CD4-positive, CD25-positive, alpha-beta regulatory T cell (primary cell): ENCODE measurements at regions not wholly inside any gene's neighbourhood (a gene's known extent, or its start where the extent isn't known, plus 50 kb on each side); places are given as distances from the start of the nearest gene placed in this dataset.

Source experiments
- ATAC-seq, 2 donors: fragments of 150-1000 bp; cut with Tn5 transposase; one replicate each; pipeline ENCODE4 v1.10.0; 2021; ENCODE audit warnings: low read depth in 2 of 2, moderate number of reproducible peaks in 2 of 2, moderate library complexity in 1 of 2
- DNase-seq, 3 donors: peaks; one replicate each; pipeline versions ENCODE4 v3.0.0 to v3.0.0-alpha.2; 2012 to 2022; ENCODE audit warnings: mixed read lengths in 1 of 3
- H3K27ac ChIP-seq: one replicate; pipeline ENCODE4 v1.7.0; 2013; ENCODE audit warnings: mild to moderate bottlenecking, low read length; ENCODE audit not compliant: insufficient read depth, poor library complexity, severe bottlenecking
- H3K27me3 ChIP-seq: one replicate; pipeline ENCODE4 v1.7.0; 2013; ENCODE audit warnings: low read length; ENCODE audit not compliant: control insufficient read depth, insufficient read depth
- H3K36me3 ChIP-seq: one replicate; pipeline ENCODE4 v1.7.0; 2013; ENCODE audit warnings: mild to moderate bottlenecking, low read length, moderate library complexity; ENCODE audit not compliant: control insufficient read depth, insufficient read depth
- H3K4me1 ChIP-seq: 2 replicates; pipeline ENCODE4 v1.7.0; 2013; ENCODE audit warnings: mild to moderate bottlenecking, low read length; ENCODE audit not compliant: insufficient read depth, control insufficient read depth, poor library complexity, severe bottlenecking
- H3K4me3 ChIP-seq: one replicate; pipeline ENCODE4 v1.7.0; 2013; ENCODE audit warnings: low read depth, mild to moderate bottlenecking, low read length, moderate library complexity
- H3K9me3 ChIP-seq, 2 experiments: 1 replicate in 1 of 2; 2 replicates in 1 of 2; pipeline ENCODE4 v1.7.0; 2013; ENCODE audit warnings: low read length in 2 of 2, mild to moderate bottlenecking in 1 of 2, moderate library complexity in 1 of 2; ENCODE audit not compliant: control insufficient read depth in 2 of 2
- H3K27ac Mint-ChIP-seq, 3 donors: one replicate each; pipeline ENCODE4 v1.8.0; 2020 to 2022; ENCODE audit warnings: mild to moderate bottlenecking in 3 of 3, mixed read lengths in 3 of 3, moderate library complexity in 2 of 3
- H3K27me3 Mint-ChIP-seq: one replicate; pipeline ENCODE4 v1.8.0; 2022; ENCODE audit warnings: mild to moderate bottlenecking, mixed read lengths
- H3K36me3 Mint-ChIP-seq: one replicate; pipeline ENCODE4 v1.8.0; 2020; ENCODE audit warnings: mixed read lengths
- H3K4me1 Mint-ChIP-seq, 4 donors: one replicate each; pipeline ENCODE4 v1.8.0; 2020 to 2022; ENCODE audit warnings: mixed read lengths in 4 of 4, mild to moderate bottlenecking in 1 of 4
- H3K4me3 Mint-ChIP-seq, 4 donors: one replicate each; pipeline ENCODE4 v1.8.0; 2020 to 2022; ENCODE audit warnings: mild to moderate bottlenecking in 4 of 4, mixed read lengths in 4 of 4, moderate library complexity in 3 of 4
- H3K9me3 Mint-ChIP-seq, 7 donors: one replicate each; pipeline ENCODE4 v1.8.0; 2020 to 2022; ENCODE audit warnings: mixed read lengths in 7 of 7, mild to moderate bottlenecking in 3 of 7, moderate library complexity in 2 of 7

- Mint-ChIP-seq H3K9me3 (peaks cover 0 to 9% (median 3%) of the 10 kb centered on the region in 7 donors), H3K27ac (no peak overlapping the region), H3K36me3 (no peaks in the 10 kb centered on the region), H3K4me3 (no peak overlapping the region), H3K4me1 (no peaks in the 10 kb centered on the region), H3K27me3 (no peaks in the 10 kb centered on the region)
- Histone ChIP-seq H3K27me3 (no peaks in the 10 kb centered on the region), H3K4me3 (no peak overlapping the region), H3K9me3 (no peaks in the 10 kb centered on the region), H3K4me1 (no peaks in the 10 kb centered on the region), H3K36me3 (no peaks in the 10 kb centered on the region), H3K27ac (no peak overlapping the region)
- DNase-seq (no peak), ATAC-seq (no peak)
Observed at GRCh38 chr4:66964467-66964866, 580.8 kb downstream of the CENPC start.

GRCh38 chr4:66963084-66963483 is 582.2 kb downstream of the CENPC start:
- peaks cover 0 to 14% (median 3%) of the 10 kb centered on the region in 7 donors for H3K9me3 Mint-ChIP-seq
- H3K27ac Mint-ChIP-seq: no peak overlapping the region
- H3K27me3 ChIP-seq: no peaks in the 10 kb centered on the region
- no peak overlapping the region for H3K27ac ChIP-seq
- no peaks in the 10 kb centered on the region for H3K4me1 Mint-ChIP-seq
- ATAC-seq (no peak), DNase-seq (no peak)
- no peak overlapping the region for H3K4me3 ChIP-seq
- H3K9me3 ChIP-seq: no peaks in the 10 kb centered on the region
- H3K4me1 ChIP-seq: no peaks in the 10 kb centered on the region
- H3K4me3 Mint-ChIP-seq: no peak overlapping the region
- no peaks in the 10 kb centered on the region for H3K36me3 Mint-ChIP-seq
- H3K27me3 Mint-ChIP-seq: no peaks in the 10 kb centered on the region
- H3K36me3 ChIP-seq: no peaks in the 10 kb centered on the region

GRCh38 chr4:66959207-66959606 is 586.1 kb downstream of the CENPC start:
- Histone ChIP-seq H3K27me3 (no peaks in the 10 kb centered on the region), H3K4me3 (no peak overlapping the region), H3K27ac (no peak overlapping the region), H3K4me1 (no peaks in the 10 kb centered on the region), H3K36me3 (no peaks in the 10 kb centered on the region), H3K9me3 (no peaks in the 10 kb centered on the region)
- DNase-seq: no peak
- no peak overlapping the region for H3K27ac Mint-ChIP-seq
- H3K27me3 Mint-ChIP-seq: no peaks in the 10 kb centered on the region
- H3K4me1 Mint-ChIP-seq: no peaks in the 10 kb centered on the region
- no peak overlapping the region for H3K4me3 Mint-ChIP-seq
- no peaks in the 10 kb centered on the region for H3K36me3 Mint-ChIP-seq
- no peak for ATAC-seq
- H3K9me3 Mint-ChIP-seq: peaks cover 0 to 20% (median 5%) of the 10 kb centered on the region in 7 donors

DNA sequence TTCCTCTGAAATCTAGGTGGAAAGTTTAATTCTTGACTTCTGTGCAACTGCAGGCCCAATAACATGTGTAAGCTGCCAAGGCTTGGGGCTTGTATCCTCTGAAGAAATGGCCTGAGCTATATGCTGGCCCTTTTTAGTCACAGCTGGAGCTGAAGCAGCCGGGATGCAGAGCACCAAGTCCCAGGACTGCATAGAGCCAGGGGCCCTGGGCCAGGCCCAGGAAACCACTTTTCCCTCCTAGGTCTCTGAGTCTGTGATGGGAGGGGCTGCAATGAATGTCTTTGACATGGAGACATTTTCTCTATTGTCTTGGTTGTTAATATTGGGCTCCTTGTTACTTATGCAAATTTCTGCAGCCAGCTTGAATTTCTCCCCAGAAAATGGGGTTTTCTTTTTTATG is 588.5 kb downstream of the CENPC start:
- no peaks in the 10 kb centered on the region for H3K36me3 Mint-ChIP-seq
- Histone ChIP-seq H3K27ac (no peak overlapping the region), H3K9me3 (no peaks in the 10 kb centered on the region), H3K27me3 (no peaks in the 10 kb centered on the region), H3K4me1 (no peaks in the 10 kb centered on the region), H3K36me3 (no peaks in the 10 kb centered on the region), H3K4me3 (no peak overlapping the region)
- no peaks in the 10 kb centered on the region for H3K27me3 Mint-ChIP-seq
- H3K4me3 Mint-ChIP-seq: no peak overlapping the region
- DNase-seq (no peak), ATAC-seq (no peak)
- peaks cover 0 to 20% (median 6%) of the 10 kb centered on the region in 7 donors for H3K9me3 Mint-ChIP-seq
- H3K4me1 Mint-ChIP-seq: no peaks in the 10 kb centered on the region
- H3K27ac Mint-ChIP-seq: no peak overlapping the region

DNA sequence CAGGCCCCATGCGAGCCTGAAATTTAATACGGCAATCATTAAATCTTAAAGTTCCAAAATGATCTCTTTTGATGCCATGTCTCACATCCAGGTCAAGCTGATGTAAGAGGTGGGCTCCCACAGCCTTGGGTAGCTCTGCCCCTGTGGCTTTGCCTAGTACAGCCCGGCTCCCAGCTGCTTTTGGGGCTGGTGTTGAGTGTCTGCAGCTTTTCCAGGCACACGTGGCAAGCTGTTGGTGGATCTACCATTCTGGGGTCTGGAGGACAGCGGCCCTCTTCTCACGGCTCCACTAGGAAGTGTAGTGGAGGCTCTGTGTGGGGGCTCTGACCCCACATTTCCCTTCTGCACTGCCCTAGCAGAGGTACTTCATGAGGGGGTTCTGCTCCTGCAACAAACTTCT is 588.9 kb downstream of the CENPC start:
- Mint-ChIP-seq H3K36me3 (no peaks in the 10 kb centered on the region), H3K27ac (no peak overlapping the region), H3K9me3 (peaks cover 0 to 20% (median 8%) of the 10 kb centered on the region in 7 donors), H3K4me3 (no peak overlapping the region), H3K4me1 (no peaks in the 10 kb centered on the region), H3K27me3 (no peaks in the 10 kb centered on the region)
- Histone ChIP-seq H3K9me3 (no peaks in the 10 kb centered on the region), H3K27ac (no peak overlapping the region), H3K27me3 (no peaks in the 10 kb centered on the region), H3K36me3 (no peaks in the 10 kb centered on the region), H3K4me1 (no peaks in the 10 kb centered on the region), H3K4me3 (no peak overlapping the region)
- ATAC-seq (no peak), DNase-seq (no peak)

DNA sequence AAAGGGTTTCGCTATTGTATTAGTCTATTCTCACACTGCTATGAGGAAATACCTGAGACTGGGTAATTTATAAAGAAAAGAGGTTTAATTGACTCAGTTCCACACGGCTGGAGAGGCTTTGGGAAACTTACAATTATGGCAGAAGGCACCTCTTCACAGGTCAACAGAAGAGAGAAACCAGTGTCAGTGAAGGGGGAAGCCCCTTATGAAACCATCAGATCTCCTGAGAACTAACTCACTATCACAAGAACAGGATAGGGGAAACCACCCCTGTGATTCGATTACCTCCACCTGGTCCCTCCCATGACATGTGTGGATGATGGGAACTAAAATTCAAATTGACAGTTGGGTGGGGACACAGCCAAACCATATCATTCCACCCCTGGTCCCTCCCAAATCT is 589.5 kb downstream of the CENPC start:
- Histone ChIP-seq H3K9me3 (no peaks in the 10 kb centered on the region), H3K4me3 (no peak overlapping the region), H3K36me3 (no peaks in the 10 kb centered on the region), H3K4me1 (no peaks in the 10 kb centered on the region), H3K27ac (no peak overlapping the region), H3K27me3 (no peaks in the 10 kb centered on the region)
- Mint-ChIP-seq H3K36me3 (no peaks in the 10 kb centered on the region), H3K9me3 (peaks cover 0 to 15% (median 4%) of the 10 kb centered on the region in 7 donors), H3K27me3 (no peaks in the 10 kb centered on the region), H3K27ac (no peak overlapping the region), H3K4me1 (no peaks in the 10 kb centered on the region), H3K4me3 (no peak overlapping the region)
- no peak for ATAC-seq
- DNase-seq: no peak

DNA sequence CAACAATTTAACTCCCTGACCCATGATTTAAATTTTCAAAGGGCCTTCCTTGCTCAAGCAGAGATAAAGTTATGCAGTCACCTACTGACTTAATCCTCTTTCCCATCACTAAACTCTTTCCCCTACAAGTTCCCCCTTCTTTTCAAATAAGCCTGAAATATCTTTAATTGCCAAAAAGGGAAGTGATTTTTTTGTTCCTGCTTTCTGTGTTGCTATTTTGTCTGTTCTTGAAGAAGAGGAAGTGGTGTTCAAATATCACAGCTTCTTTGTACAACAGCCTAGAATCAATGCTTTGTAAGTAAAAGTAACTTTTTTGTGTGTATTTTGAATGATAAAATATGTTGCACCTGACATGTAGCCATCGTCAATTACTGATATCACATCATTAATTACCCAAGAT is 595.9 kb downstream of the CENPC start:
- H3K4me1 ChIP-seq: no peaks in the 10 kb centered on the region
- no peaks in the 10 kb centered on the region for H3K36me3 Mint-ChIP-seq
- no peak overlapping the region for H3K27ac ChIP-seq
- H3K4me3 Mint-ChIP-seq: no peak overlapping the region
- H3K27me3 Mint-ChIP-seq: no peaks in the 10 kb centered on the region
- no peaks in the 10 kb centered on the region for H3K9me3 ChIP-seq
- no peaks in the 10 kb centered on the region for H3K4me1 Mint-ChIP-seq
- peaks cover 0 to 11% (median 4%) of the 10 kb centered on the region in 7 donors for H3K9me3 Mint-ChIP-seq
- no peaks in the 10 kb centered on the region for H3K27me3 ChIP-seq
- H3K4me3 ChIP-seq: no peak overlapping the region
- no peak for ATAC-seq
- no peak for DNase-seq
- no peaks in the 10 kb centered on the region for H3K36me3 ChIP-seq
- no peak overlapping the region for H3K27ac Mint-ChIP-seq

DNA sequence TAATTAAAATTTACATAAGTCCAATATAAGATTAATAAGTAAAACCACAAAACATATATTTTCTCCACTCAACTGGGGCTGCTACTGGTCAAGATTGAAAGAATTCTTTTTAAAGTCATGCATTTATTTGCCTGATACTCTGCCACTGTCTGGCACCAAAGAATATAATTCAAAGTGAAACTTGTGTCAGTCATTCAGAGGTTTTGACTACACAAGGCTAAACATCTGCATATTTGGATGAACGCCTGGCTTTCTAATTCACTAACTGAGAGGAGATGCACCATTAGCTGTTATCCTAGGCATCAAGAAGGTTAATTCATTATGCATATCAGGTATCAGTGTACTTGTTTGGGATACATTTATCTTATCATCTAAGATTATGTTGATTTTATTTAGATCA is 598.5 kb downstream of the CENPC start:
- no peaks in the 10 kb centered on the region for H3K9me3 ChIP-seq
- no peak overlapping the region for H3K27ac ChIP-seq
- H3K36me3 ChIP-seq: no peaks in the 10 kb centered on the region
- Mint-ChIP-seq H3K36me3 (no peaks in the 10 kb centered on the region), H3K27ac (no peak overlapping the region), H3K4me1 (no peaks in the 10 kb centered on the region), H3K4me3 (no peak overlapping the region), H3K27me3 (no peaks in the 10 kb centered on the region), H3K9me3 (peaks cover 2 to 20% (median 7%) of the 10 kb centered on the region in 7 donors)
- no peak overlapping the region for H3K4me3 ChIP-seq
- H3K4me1 ChIP-seq: no peaks in the 10 kb centered on the region
- DNase-seq: no peak
- no peak for ATAC-seq
- no peaks in the 10 kb centered on the region for H3K27me3 ChIP-seq
